ENCODE measurements at regions not wholly inside any gene's neighbourhood (a gene's known extent, or its start where the extent isn't known, plus 50 kb on each side); places are given as distances from the start of the nearest gene placed in this dataset.

DNA sequence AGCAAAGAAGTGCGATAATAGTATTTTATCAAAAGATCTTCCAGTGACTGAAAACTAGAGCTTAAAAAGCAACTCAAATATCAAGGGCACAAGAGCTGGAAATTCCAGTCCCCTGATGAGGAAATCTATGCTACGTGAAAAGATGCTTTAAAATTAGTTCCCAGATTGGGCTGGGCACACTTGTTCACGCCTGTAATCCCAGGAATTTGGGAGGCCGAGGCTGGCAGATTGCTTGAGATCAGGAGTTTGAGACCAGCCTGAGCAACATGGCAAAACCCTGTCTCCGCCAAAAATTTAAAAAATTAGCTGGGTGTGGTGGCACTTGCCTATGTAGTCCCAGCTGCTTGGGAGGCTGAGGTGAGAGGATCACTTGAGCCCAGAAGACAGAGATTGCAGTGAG lies 138.8 kb downstream of the SEMA6D start:
- TF ChIP-seq, protein P1, sequence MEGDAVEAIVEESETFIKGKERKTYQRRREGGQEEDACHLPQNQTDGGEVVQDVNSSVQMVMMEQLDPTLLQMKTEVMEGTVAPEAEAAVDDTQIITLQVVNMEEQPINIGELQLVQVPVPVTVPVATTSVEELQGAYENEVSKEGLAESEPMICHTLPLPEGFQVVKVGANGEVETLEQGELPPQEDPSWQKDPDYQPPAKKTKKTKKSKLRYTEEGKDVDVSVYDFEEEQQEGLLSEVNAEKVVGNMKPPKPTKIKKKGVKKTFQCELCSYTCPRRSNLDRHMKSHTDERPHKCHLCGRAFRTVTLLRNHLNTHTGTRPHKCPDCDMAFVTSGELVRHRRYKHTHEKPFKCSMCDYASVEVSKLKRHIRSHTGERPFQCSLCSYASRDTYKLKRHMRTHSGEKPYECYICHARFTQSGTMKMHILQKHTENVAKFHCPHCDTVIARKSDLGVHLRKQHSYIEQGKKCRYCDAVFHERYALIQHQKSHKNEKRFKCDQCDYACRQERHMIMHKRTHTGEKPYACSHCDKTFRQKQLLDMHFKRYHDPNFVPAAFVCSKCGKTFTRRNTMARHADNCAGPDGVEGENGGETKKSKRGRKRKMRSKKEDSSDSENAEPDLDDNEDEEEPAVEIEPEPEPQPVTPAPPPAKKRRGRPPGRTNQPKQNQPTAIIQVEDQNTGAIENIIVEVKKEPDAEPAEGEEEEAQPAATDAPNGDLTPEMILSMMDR (IDR thresholded peaks at IDR 0.05; ENCODE audit: borderline replicate concordance, extremely low read depth, low read length, poor library complexity, severe bottlenecking) = no peak
- TF ChIP-seq EZH2 (IDR thresholded peaks at IDR 0.05; ENCODE audit: borderline replicate concordance, low read depth, low read length, severe bottlenecking) = no peak

Measured in DND-41 (cell line).